Trophoblast cell (in vitro differentiated cells and primary cell): ENCODE measurements at regions not wholly inside any gene's neighbourhood (a gene's known extent, or its start where the extent isn't known, plus 50 kb on each side); places are given as distances from the start of the nearest gene placed in this dataset.

ENCODE experiments used
- DNase-seq, 2 donors: peaks; one replicate each; pipeline ENCODE4 v3.0.0-alpha.2; 2016
- H2AFZ ChIP-seq: 2 replicates; pipeline ENCODE4 v1.6.1; 2013; ENCODE audit warnings: low read length, moderate library complexity, mild to moderate bottlenecking; ENCODE audit not compliant: insufficient read depth, poor library complexity
- H2AK5ac ChIP-seq: 2 replicates; pipeline ENCODE4 v1.6.1; 2013; ENCODE audit warnings: mild to moderate bottlenecking, low read length
- H2BK120ac ChIP-seq: 2 replicates; pipeline ENCODE4 v1.6.1; 2013; ENCODE audit warnings: low read length, mild to moderate bottlenecking, moderate library complexity; ENCODE audit not compliant: insufficient read depth, poor library complexity
- H2BK12ac ChIP-seq: 2 replicates; pipeline ENCODE4 v1.6.1; 2013; ENCODE audit warnings: mild to moderate bottlenecking, low read length, moderate library complexity
- H2BK5ac ChIP-seq: 2 replicates; pipeline ENCODE4 v1.6.1; 2013; ENCODE audit warnings: low read length, low read depth, moderate library complexity, mild to moderate bottlenecking; ENCODE audit not compliant: poor library complexity
- H3K14ac ChIP-seq: 2 replicates; pipeline ENCODE4 v1.6.1; 2013; ENCODE audit warnings: mild to moderate bottlenecking, low read length
- H3K18ac ChIP-seq: 2 replicates; pipeline ENCODE4 v1.6.1; 2013; ENCODE audit warnings: mild to moderate bottlenecking, low read length
- H3K23ac ChIP-seq: 2 replicates; pipeline ENCODE4 v1.6.1; 2013; ENCODE audit warnings: low read length
- H3K27ac ChIP-seq: 2 replicates; pipeline ENCODE4 v1.5.1; 2013; ENCODE audit warnings: low read depth, mild to moderate bottlenecking, inconsistent platforms, low read length, moderate library complexity
- H3K27me3 ChIP-seq: 2 replicates; pipeline ENCODE4 v1.6.1; 2013; ENCODE audit warnings: inconsistent platforms, mild to moderate bottlenecking, low read length, moderate library complexity; ENCODE audit not compliant: insufficient read depth
- H3K36me3 ChIP-seq, 2 experiments: 1 replicate in 1 of 2; 2 replicates in 1 of 2; pipeline ENCODE4 v1.6.1; 2013; ENCODE audit warnings: low read length in 2 of 2, mild to moderate bottlenecking in 2 of 2, moderate library complexity in 1 of 2; ENCODE audit not compliant: insufficient read depth in 2 of 2, control insufficient read depth in 1 of 2
- H3K4ac ChIP-seq: 2 replicates; pipeline ENCODE4 v1.6.1; 2013; ENCODE audit warnings: low read depth, mild to moderate bottlenecking, low read length, moderate library complexity
- H3K4me1 ChIP-seq, 2 experiments: 1 replicate in 1 of 2; 2 replicates in 1 of 2; pipeline ENCODE4 v1.6.1; 2013; ENCODE audit warnings: low read length in 2 of 2, mild to moderate bottlenecking in 2 of 2, moderate library complexity in 1 of 2; ENCODE audit not compliant: insufficient read depth in 2 of 2, control insufficient read depth in 1 of 2
- H3K4me2 ChIP-seq: 2 replicates; pipeline ENCODE4 v1.6.1; 2013; ENCODE audit warnings: inconsistent platforms, mild to moderate bottlenecking, low read length, moderate library complexity
- H3K4me3 ChIP-seq: 2 replicates; pipeline ENCODE4 v1.5.1; 2013; ENCODE audit warnings: mild to moderate bottlenecking, low read depth, low read length, inconsistent platforms
- H3K79me1 ChIP-seq: one replicate; pipeline ENCODE4 v1.6.1; 2013; ENCODE audit warnings: low read length
- H3K79me2 ChIP-seq: 2 replicates; pipeline ENCODE4 v1.6.1; 2013; ENCODE audit warnings: low read length, mild to moderate bottlenecking; ENCODE audit not compliant: control insufficient read depth, insufficient read depth, poor library complexity
- H3K9ac ChIP-seq: 2 replicates; pipeline ENCODE4 v1.6.1; 2013; ENCODE audit warnings: mild to moderate bottlenecking, low read length
- H3K9me3 ChIP-seq: 2 replicates; pipeline ENCODE4 v1.6.1; 2013; ENCODE audit warnings: low read depth, mild to moderate bottlenecking, control low read depth, inconsistent platforms, low read length; ENCODE audit not compliant: insufficient read depth
- H4K12ac ChIP-seq: 2 replicates; pipeline ENCODE4 v1.6.1; 2013; ENCODE audit warnings: low read depth, mild to moderate bottlenecking, low read length, moderate library complexity
- H4K8ac ChIP-seq: 2 replicates; pipeline ENCODE4 v1.6.1; 2013; ENCODE audit warnings: low read depth, mild to moderate bottlenecking, low read length, moderate library complexity
- H4K91ac ChIP-seq: one replicate; pipeline ENCODE4 v1.6.1; 2013; ENCODE audit warnings: low read depth, mild to moderate bottlenecking, low read length, moderate library complexity
- WGBS: extraction: QIAGEN DNeasy Blood & Tissue Kit; methylation state at CpG from one replicate; pipeline ENCODE4 v1.1.7; 2013; ENCODE audit warnings: missing lambda C conversion rate; ENCODE audit not compliant: insufficient read length, insufficient coverage; ENCODE audit errors: extremely low coverage; 5-methylcytosine and 5-hydroxymethylcytosine counted together

DNA sequence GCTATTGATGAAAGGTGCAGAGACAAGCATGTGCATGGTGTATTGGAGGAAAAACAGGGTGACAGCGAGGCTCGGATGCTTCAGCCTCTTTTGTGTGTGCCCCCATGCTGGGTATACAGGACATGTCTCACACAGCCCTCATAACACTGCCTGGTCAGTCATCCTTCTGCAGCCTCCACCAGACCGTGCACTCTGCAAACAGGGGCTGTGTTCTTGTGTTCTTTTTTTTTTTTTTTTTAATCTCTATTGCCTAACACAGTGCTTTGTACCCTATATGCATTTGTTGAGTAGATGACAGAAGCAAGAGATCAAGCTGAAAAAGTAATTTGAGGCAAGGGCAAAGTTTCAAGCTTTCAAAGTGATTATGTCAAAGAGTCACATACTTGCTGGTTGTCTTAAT is 367.2 kb upstream of the SLITRK1 start:
- no peak overlapping the region for H4K12ac ChIP-seq
- no peak overlapping the region for H3K4me2 ChIP-seq
- H3K79me1 ChIP-seq, result no peaks in the 10 kb centered on the region
- H2AFZ ChIP-seq, result no peak overlapping the region
- H4K8ac ChIP-seq, result no peak overlapping the region
- H3K27ac ChIP-seq, result no peak overlapping the region
- no peak overlapping the region for H3K18ac ChIP-seq
- no peak overlapping the region for H4K91ac ChIP-seq
- no peak for DNase-seq
- no peaks in the 10 kb centered on the region for H3K79me2 ChIP-seq
- H3K9me3 ChIP-seq, result no peaks in the 10 kb centered on the region
- no peak overlapping the region for H2BK120ac ChIP-seq
- H3K14ac ChIP-seq, result no peak overlapping the region
- H2AK5ac ChIP-seq, result no peak overlapping the region
- H2BK12ac ChIP-seq, result no peak overlapping the region
- no peaks in the 10 kb centered on the region for H3K36me3 ChIP-seq
- no peak overlapping the region for H2BK5ac ChIP-seq
- no peaks in the 10 kb centered on the region for H3K4me1 ChIP-seq
- WGBS, result no CpG with 5 or more reads among the region's 3 CpGs
- no peak overlapping the region for H3K4ac ChIP-seq
- no peak overlapping the region for H3K4me3 ChIP-seq
- no peak overlapping the region for H3K9ac ChIP-seq
- H3K23ac ChIP-seq, result no peak overlapping the region
- no peaks in the 10 kb centered on the region for H3K27me3 ChIP-seq

DNA sequence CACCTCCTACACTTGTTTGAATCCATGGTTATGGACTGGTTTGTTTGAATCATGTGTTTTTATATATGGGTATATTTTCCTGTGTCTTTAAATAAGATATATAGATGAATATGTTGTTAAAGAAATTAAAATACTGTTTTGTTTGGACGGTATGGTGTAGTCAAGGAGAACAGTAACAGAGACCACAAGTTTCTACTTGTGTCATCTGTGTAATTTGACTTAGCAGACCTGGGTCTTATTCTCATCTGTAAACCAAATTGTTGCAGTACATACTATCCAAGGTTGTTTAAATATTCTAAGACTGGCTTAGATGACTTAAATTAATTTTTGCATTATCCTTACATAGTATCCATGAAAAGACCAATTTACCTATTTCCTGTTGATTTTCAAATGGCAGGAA is 361.1 kb upstream of the SLITRK1 start:
- H2BK12ac ChIP-seq, result no peak overlapping the region
- WGBS, result 100% methylated on average over 1 of the region's 1 CpG

DNA sequence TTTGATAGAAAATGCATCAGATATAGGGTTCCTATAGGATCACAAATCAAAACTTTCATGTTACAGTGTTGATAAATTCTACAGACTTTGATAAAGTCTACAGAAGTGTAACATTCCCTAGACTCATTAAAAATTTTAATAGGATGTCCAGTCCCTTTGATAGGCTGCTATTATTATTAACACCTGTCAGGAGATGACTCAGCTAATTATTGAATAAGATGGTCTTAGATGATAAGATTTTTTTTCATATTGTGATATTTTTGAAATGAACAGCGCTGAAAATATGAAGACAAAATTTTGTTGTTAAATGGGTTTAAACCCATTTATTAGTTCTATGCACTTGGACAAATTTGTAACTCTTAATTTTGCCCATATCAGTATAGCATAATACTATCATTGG is 356.8 kb upstream of the SLITRK1 start:
- no peaks in the 10 kb centered on the region for H3K4me1 ChIP-seq
- no peaks in the 10 kb centered on the region for H3K27me3 ChIP-seq
- H3K9ac ChIP-seq, result no peak overlapping the region
- H3K4me2 ChIP-seq, result no peak overlapping the region
- H3K36me3 ChIP-seq, result no peaks in the 10 kb centered on the region
- no peak overlapping the region for H3K4ac ChIP-seq
- no peak overlapping the region for H2BK5ac ChIP-seq
- H3K79me2 ChIP-seq, result no peaks in the 10 kb centered on the region
- no peak overlapping the region for H3K27ac ChIP-seq
- no peak overlapping the region for H4K12ac ChIP-seq
- no peak for DNase-seq
- H2BK12ac ChIP-seq, result no peak overlapping the region
- H3K14ac ChIP-seq, result no peak overlapping the region
- no peaks in the 10 kb centered on the region for H3K79me1 ChIP-seq
- no peaks in the 10 kb centered on the region for H3K9me3 ChIP-seq
- H3K4me3 ChIP-seq, result no peak overlapping the region
- no peak overlapping the region for H3K23ac ChIP-seq
- no peak overlapping the region for H2AK5ac ChIP-seq
- whole genome bisulfite sequencing, result no CpG with 5 or more reads among the region's 1 CpG
- H4K8ac ChIP-seq, result no peak overlapping the region
- H4K91ac ChIP-seq, result no peak overlapping the region
- no peak overlapping the region for H2AFZ ChIP-seq
- H2BK120ac ChIP-seq, result no peak overlapping the region
- H3K18ac ChIP-seq, result no peak overlapping the region

More for the DNA sequence above, 361.1 kb upstream of the SLITRK1 start:
- Histone ChIP-seq H3K27me3 (no peaks in the 10 kb centered on the region), H2AFZ (no peak overlapping the region), H3K9me3 (no peaks in the 10 kb centered on the region), H3K18ac (no peak overlapping the region), H4K91ac (no peak overlapping the region), H2BK5ac (no peak overlapping the region), H3K4me3 (no peak overlapping the region), H3K36me3 (no peaks in the 10 kb centered on the region), H3K14ac (no peak overlapping the region), H3K4me1 (no peaks in the 10 kb centered on the region), H3K27ac (no peak overlapping the region), H4K8ac (no peak overlapping the region), H2AK5ac (no peak overlapping the region), H3K4me2 (no peak overlapping the region), H3K23ac (no peak overlapping the region), H3K9ac (no peak overlapping the region), H3K79me1 (no peaks in the 10 kb centered on the region), H3K79me2 (no peaks in the 10 kb centered on the region), H3K4ac (no peak overlapping the region), H2BK120ac (no peak overlapping the region), H4K12ac (no peak overlapping the region)
- no peak for DNase-seq

DNA sequence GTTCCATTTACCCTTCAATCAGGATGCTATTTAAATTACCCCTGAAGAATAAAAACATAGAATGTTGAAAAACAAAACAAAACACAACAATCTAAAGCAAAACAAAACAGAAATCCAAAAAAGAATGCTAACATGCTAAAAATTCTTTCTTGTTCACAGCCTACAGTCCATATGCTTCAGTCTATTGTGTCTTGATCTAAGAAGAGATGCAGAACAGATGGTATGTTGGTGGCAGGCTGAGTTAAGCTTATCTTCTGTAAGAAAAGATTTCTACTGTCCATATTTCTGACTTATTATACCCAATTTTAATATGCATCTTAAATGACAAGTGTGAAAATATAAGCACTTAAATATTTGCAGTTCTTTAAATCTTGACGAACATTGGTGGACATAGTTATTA is 356.1 kb upstream of the SLITRK1 start:
- no peak overlapping the region for H4K8ac ChIP-seq
- no peak for DNase-seq
- H3K14ac ChIP-seq, result no peak overlapping the region
- no peaks in the 10 kb centered on the region for H3K9me3 ChIP-seq
- no peak overlapping the region for H3K4me3 ChIP-seq
- no peaks in the 10 kb centered on the region for H3K79me1 ChIP-seq
- H4K91ac ChIP-seq, result no peak overlapping the region
- no peak overlapping the region for H3K4ac ChIP-seq
- no peak overlapping the region for H2BK12ac ChIP-seq
- no peak overlapping the region for H2AFZ ChIP-seq
- H2BK5ac ChIP-seq, result no peak overlapping the region
- no peaks in the 10 kb centered on the region for H3K79me2 ChIP-seq
- no peaks in the 10 kb centered on the region for H3K36me3 ChIP-seq
- H3K18ac ChIP-seq, result no peak overlapping the region
- no peak overlapping the region for H3K27ac ChIP-seq
- H2AK5ac ChIP-seq, result no peak overlapping the region
- H3K23ac ChIP-seq, result no peak overlapping the region
- no peak overlapping the region for H3K4me2 ChIP-seq
- H4K12ac ChIP-seq, result no peak overlapping the region
- no peaks in the 10 kb centered on the region for H3K27me3 ChIP-seq
- H3K9ac ChIP-seq, result no peak overlapping the region
- no peaks in the 10 kb centered on the region for H3K4me1 ChIP-seq
- H2BK120ac ChIP-seq, result no peak overlapping the region
- no CpG with 5 or more reads among the region's 1 CpG for WGBS
